ENCODE measurements at regions not wholly inside any gene's neighbourhood (a gene's known extent, or its start where the extent isn't known, plus 50 kb on each side); places are given as distances from the start of the nearest gene placed in this dataset.

GRCh38 chr16:86714166-86714565 is 135.8 kb downstream of the FOXL1 start:
- H2AFZ ChIP-seq (ENCODE audit: low read depth, low read length) = no peak overlapping the region
- H3K27me3 ChIP-seq (ENCODE audit: insufficient read depth, low read length, poor library complexity) = peaks cover 1% of the 10 kb centered on the region
- no peak overlapping the region for H3K4me3 ChIP-seq (ENCODE audit: low read depth in 1 of 2, low read length in 2 of 2)
- no peaks in the 10 kb centered on the region for H3K79me2 ChIP-seq (ENCODE audit: insufficient read depth, low read length)
- no peak overlapping the region for H3K27ac ChIP-seq (ENCODE audit: low read length)
- no peak overlapping the region for H3K9ac ChIP-seq (ENCODE audit: low read depth, low read length)
- H3K4me1 ChIP-seq (ENCODE audit: insufficient read depth, low read length) = no peaks in the 10 kb centered on the region
- DNase-seq (no peak), ATAC-seq (ENCODE audit: insufficient read depth, low read depth) (no peak)
- H3K4me2 ChIP-seq (ENCODE audit: insufficient read depth, low read length) = no peak overlapping the region
- no peaks in the 10 kb centered on the region; the same call in 1 of the 2 replicates for H4K20me1 ChIP-seq (ENCODE audit: insufficient read depth, low read length)
- TF ChIP-seq, protein P1, sequence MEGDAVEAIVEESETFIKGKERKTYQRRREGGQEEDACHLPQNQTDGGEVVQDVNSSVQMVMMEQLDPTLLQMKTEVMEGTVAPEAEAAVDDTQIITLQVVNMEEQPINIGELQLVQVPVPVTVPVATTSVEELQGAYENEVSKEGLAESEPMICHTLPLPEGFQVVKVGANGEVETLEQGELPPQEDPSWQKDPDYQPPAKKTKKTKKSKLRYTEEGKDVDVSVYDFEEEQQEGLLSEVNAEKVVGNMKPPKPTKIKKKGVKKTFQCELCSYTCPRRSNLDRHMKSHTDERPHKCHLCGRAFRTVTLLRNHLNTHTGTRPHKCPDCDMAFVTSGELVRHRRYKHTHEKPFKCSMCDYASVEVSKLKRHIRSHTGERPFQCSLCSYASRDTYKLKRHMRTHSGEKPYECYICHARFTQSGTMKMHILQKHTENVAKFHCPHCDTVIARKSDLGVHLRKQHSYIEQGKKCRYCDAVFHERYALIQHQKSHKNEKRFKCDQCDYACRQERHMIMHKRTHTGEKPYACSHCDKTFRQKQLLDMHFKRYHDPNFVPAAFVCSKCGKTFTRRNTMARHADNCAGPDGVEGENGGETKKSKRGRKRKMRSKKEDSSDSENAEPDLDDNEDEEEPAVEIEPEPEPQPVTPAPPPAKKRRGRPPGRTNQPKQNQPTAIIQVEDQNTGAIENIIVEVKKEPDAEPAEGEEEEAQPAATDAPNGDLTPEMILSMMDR (IDR thresholded peaks at IDR 0.05; ENCODE audit: borderline replicate concordance, extremely low read depth, low read length, poor library complexity, severe bottlenecking) = no peak
- TF ChIP-seq EZH2 (IDR thresholded peaks at IDR 0.05; ENCODE audit: borderline replicate concordance, low read depth, low read length, severe bottlenecking) = no peak
- H3K9me3 ChIP-seq (ENCODE audit: insufficient read depth, low read length, severe bottlenecking) = no peaks in the 10 kb centered on the region
- H3K36me3 ChIP-seq (ENCODE audit: insufficient read depth, low read length) = no peaks in the 10 kb centered on the region

GRCh38 chr16:86716649-86717048 is 138.3 kb downstream of the FOXL1 start:
- Histone ChIP-seq H4K20me1 (ENCODE audit: insufficient read depth, low read length) (no peaks in the 10 kb centered on the region; the same call in 1 of the 2 replicates), H3K27me3 (ENCODE audit: insufficient read depth, low read length, poor library complexity) (peaks cover 21% of the 10 kb centered on the region), H3K9ac (ENCODE audit: low read depth, low read length) (no peak overlapping the region), H3K27ac (ENCODE audit: low read length) (no peak overlapping the region), H3K36me3 (ENCODE audit: insufficient read depth, low read length) (no peaks in the 10 kb centered on the region), H3K4me1 (ENCODE audit: insufficient read depth, low read length) (no peaks in the 10 kb centered on the region), H3K79me2 (ENCODE audit: insufficient read depth, low read length) (no peaks in the 10 kb centered on the region), H2AFZ (ENCODE audit: low read depth, low read length) (no peak overlapping the region), H3K9me3 (ENCODE audit: insufficient read depth, low read length, severe bottlenecking) (no peaks in the 10 kb centered on the region), H3K4me3 (ENCODE audit: low read depth in 1 of 2, low read length in 2 of 2) (no peak overlapping the region), H3K4me2 (ENCODE audit: insufficient read depth, low read length) (no peak overlapping the region)
- DNase-seq (no peak), ATAC-seq (ENCODE audit: insufficient read depth, low read depth) (no peak)
- no peak for TF ChIP-seq EZH2 (IDR thresholded peaks at IDR 0.05; ENCODE audit: borderline replicate concordance, low read depth, low read length, severe bottlenecking)
- TF ChIP-seq, protein P1 (IDR thresholded peaks at IDR 0.05; ENCODE audit: borderline replicate concordance, extremely low read depth, low read length, poor library complexity, severe bottlenecking) = no peak

DNA sequence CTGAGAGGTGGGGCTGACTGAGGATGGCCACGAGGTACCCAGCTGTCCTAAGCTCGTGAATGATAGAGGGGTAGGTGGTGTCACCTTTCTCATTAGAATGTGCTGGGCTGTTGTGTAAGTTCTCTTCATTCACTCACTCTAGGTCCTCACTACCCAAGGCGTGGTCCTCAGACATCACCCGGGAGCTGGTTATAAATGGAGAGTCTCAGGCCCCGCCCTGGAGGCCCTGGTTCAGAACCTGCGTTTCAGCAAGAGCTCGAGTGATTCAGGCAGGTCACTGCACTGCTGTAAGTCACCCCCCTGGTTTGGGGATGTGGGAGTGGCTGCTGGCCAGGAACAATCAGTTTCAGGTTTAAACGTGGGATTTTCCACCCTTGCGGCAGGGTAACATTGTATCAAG is 139.8 kb downstream of the FOXL1 start:
- TF ChIP-seq, protein P1 (IDR thresholded peaks at IDR 0.05; ENCODE audit: borderline replicate concordance, extremely low read depth, low read length, poor library complexity, severe bottlenecking) = no peak
- no peak for TF ChIP-seq EZH2 (IDR thresholded peaks at IDR 0.05; ENCODE audit: borderline replicate concordance, low read depth, low read length, severe bottlenecking)
- no peak overlapping the region for H3K27ac ChIP-seq (ENCODE audit: low read length)
- DNase-seq (no peak), ATAC-seq (ENCODE audit: insufficient read depth, low read depth) (no peak)
- no peaks in the 10 kb centered on the region for H3K36me3 ChIP-seq (ENCODE audit: insufficient read depth, low read length)
- H3K4me2 ChIP-seq (ENCODE audit: insufficient read depth, low read length) = no peak overlapping the region
- H3K4me1 ChIP-seq (ENCODE audit: insufficient read depth, low read length) = no peaks in the 10 kb centered on the region
- no peak overlapping the region for H3K4me3 ChIP-seq (ENCODE audit: low read depth in 1 of 2, low read length in 2 of 2)
- peaks cover 24% of the 10 kb centered on the region for H3K27me3 ChIP-seq (ENCODE audit: insufficient read depth, low read length, poor library complexity)
- no peaks in the 10 kb centered on the region for H3K79me2 ChIP-seq (ENCODE audit: insufficient read depth, low read length)
- no peaks in the 10 kb centered on the region for H4K20me1 ChIP-seq (ENCODE audit: insufficient read depth, low read length)
- H3K9ac ChIP-seq (ENCODE audit: low read depth, low read length) = no peak overlapping the region
- no peak overlapping the region for H2AFZ ChIP-seq (ENCODE audit: low read depth, low read length)
- H3K9me3 ChIP-seq (ENCODE audit: insufficient read depth, low read length, severe bottlenecking) = no peaks in the 10 kb centered on the region

DNA sequence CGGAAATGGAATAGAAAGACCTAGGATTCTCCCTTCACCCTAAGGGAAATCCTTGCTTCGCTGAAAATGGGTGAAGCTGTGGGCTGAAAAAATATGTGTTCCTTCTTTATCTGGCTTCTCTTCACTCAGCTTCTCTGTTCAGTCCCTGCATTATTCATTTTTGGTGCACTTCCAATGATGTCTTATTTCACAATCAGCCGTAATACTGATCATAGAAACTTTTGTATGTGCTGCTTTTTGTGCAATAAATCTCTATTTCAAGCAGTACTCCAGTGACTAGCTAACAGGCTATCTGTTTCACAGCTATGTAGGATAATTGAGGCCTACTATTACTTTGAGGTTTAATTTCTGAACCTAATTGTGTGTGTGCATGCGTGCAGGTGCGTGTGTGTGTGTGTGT is 144.6 kb downstream of the FOXL1 start:
- TF ChIP-seq, protein P1 (IDR thresholded peaks at IDR 0.05; ENCODE audit: borderline replicate concordance, extremely low read depth, low read length, poor library complexity, severe bottlenecking) = no peak
- H3K27ac ChIP-seq (ENCODE audit: low read length) = no peak overlapping the region
- ATAC-seq (ENCODE audit: insufficient read depth, low read depth) = no peak

More for the DNA sequence above, 144.6 kb downstream of the FOXL1 start:
- Histone ChIP-seq H3K4me3 (ENCODE audit: low read depth in 1 of 2, low read length in 2 of 2) (no peak overlapping the region), H3K9me3 (ENCODE audit: insufficient read depth, low read length, severe bottlenecking) (no peaks in the 10 kb centered on the region), H3K79me2 (ENCODE audit: insufficient read depth, low read length) (no peaks in the 10 kb centered on the region), H2AFZ (ENCODE audit: low read depth, low read length) (no peak overlapping the region), H3K4me1 (ENCODE audit: insufficient read depth, low read length) (no peaks in the 10 kb centered on the region), H3K4me2 (ENCODE audit: insufficient read depth, low read length) (no peak overlapping the region), H3K9ac (ENCODE audit: low read depth, low read length) (no peak overlapping the region), H4K20me1 (ENCODE audit: insufficient read depth, low read length) (no peaks in the 10 kb centered on the region), H3K36me3 (ENCODE audit: insufficient read depth, low read length) (no peaks in the 10 kb centered on the region), H3K27me3 (ENCODE audit: insufficient read depth, low read length, poor library complexity) (peaks cover 24% of the 10 kb centered on the region)
- no peak for DNase-seq
